HL-60 (cell line): ENCODE measurements at regions not wholly inside any gene's neighbourhood (a gene's known extent, or its start where the extent isn't known, plus 50 kb on each side); places are given as distances from the start of the nearest gene placed in this dataset.

Source experiments
- GABPA ChIP-seq: IDR thresholded peaks from 2 replicates; pipeline ENCODE4 v1.6.1; 2012; ENCODE audit warnings: low read depth
- SPI1 ChIP-seq: IDR thresholded peaks from 2 replicates; pipeline ENCODE4 v1.6.1; 2012; ENCODE audit warnings: low read depth, mild to moderate bottlenecking, borderline replicate concordance
- TF ChIP-seq, protein P1 (sequence below): IDR thresholded peaks from 2 replicates; pipeline ENCODE4 v1.6.1; 2012; ENCODE audit warnings: low read depth; ENCODE audit not compliant: insufficient replicate concordance
- TF ChIP-seq, protein P2 (sequence below): IDR thresholded peaks from one replicate; pipeline ENCODE4 v1.5.1; 2011; ENCODE audit warnings: low read length, control low read depth, inconsistent platforms; ENCODE audit not compliant: insufficient read depth

DNA sequence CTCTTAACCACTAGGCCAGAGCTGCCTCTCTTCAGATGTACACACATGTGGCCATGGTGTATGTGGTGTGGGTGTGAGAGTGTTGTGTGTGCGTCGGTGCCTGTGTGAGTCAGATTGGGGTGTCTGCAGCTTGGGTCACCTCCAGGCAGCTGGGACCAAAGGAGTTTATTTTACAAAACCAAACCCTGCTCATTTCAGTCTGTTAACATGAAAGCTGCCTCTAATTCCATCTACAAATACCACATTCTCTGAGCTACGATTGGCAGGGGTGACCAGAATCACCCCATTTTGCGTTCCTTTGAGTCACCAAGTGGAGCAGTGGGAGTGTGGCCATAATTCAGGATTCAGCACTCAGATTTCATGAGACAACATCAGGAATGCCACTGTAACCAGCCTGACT, 105.3 kb downstream of the IRX5 start:
- TF ChIP-seq, protein P1, sequence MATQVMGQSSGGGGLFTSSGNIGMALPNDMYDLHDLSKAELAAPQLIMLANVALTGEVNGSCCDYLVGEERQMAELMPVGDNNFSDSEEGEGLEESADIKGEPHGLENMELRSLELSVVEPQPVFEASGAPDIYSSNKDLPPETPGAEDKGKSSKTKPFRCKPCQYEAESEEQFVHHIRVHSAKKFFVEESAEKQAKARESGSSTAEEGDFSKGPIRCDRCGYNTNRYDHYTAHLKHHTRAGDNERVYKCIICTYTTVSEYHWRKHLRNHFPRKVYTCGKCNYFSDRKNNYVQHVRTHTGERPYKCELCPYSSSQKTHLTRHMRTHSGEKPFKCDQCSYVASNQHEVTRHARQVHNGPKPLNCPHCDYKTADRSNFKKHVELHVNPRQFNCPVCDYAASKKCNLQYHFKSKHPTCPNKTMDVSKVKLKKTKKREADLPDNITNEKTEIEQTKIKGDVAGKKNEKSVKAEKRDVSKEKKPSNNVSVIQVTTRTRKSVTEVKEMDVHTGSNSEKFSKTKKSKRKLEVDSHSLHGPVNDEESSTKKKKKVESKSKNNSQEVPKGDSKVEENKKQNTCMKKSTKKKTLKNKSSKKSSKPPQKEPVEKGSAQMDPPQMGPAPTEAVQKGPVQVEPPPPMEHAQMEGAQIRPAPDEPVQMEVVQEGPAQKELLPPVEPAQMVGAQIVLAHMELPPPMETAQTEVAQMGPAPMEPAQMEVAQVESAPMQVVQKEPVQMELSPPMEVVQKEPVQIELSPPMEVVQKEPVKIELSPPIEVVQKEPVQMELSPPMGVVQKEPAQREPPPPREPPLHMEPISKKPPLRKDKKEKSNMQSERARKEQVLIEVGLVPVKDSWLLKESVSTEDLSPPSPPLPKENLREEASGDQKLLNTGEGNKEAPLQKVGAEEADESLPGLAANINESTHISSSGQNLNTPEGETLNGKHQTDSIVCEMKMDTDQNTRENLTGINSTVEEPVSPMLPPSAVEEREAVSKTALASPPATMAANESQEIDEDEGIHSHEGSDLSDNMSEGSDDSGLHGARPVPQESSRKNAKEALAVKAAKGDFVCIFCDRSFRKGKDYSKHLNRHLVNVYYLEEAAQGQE, result no peak
- TF ChIP-seq, protein P2, sequence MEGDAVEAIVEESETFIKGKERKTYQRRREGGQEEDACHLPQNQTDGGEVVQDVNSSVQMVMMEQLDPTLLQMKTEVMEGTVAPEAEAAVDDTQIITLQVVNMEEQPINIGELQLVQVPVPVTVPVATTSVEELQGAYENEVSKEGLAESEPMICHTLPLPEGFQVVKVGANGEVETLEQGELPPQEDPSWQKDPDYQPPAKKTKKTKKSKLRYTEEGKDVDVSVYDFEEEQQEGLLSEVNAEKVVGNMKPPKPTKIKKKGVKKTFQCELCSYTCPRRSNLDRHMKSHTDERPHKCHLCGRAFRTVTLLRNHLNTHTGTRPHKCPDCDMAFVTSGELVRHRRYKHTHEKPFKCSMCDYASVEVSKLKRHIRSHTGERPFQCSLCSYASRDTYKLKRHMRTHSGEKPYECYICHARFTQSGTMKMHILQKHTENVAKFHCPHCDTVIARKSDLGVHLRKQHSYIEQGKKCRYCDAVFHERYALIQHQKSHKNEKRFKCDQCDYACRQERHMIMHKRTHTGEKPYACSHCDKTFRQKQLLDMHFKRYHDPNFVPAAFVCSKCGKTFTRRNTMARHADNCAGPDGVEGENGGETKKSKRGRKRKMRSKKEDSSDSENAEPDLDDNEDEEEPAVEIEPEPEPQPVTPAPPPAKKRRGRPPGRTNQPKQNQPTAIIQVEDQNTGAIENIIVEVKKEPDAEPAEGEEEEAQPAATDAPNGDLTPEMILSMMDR, result no peak
- TF ChIP-seq SPI1 (no peak), GABPA (no peak)
